ENCODE measurements at regions not wholly inside any gene's neighbourhood (a gene's known extent, or its start where the extent isn't known, plus 50 kb on each side); places are given as distances from the start of the nearest gene placed in this dataset.
"Not testable (repeated sequence)": the region's sequence is repeated elsewhere in the genome, so short reads cannot be mapped to it uniquely, and the experiment has no call there.

GRCh38 chrX:13955975-13956374, 73.7 kb downstream of the GEMIN8 start:
- no peak for DNase-seq (ENCODE audit: low spot score in 2 of 2)
- Histone ChIP-seq H3K27me3 (ENCODE audit: low read depth) (peaks cover 28% of the 10 kb centered on the region), H3K4me3 (no peak overlapping the region), H3K4me1 (no peaks in the 10 kb centered on the region), H3K9me3 (peaks cover 2% of the 10 kb centered on the region; the same call in 1 of the 2 replicates), H3K36me3 (replicated peaks) (no peaks in the 10 kb centered on the region)
- in situ Hi-C loops (cut with MboI; ENCODE audit: low sequenced_read_pairs) = no loop called here

GRCh38 chrX:13955095-13955647, 74.5 kb downstream of the GEMIN8 start:
- H3K36me3 ChIP-seq (replicated peaks) = no peaks in the 10 kb centered on the region
- H3K27me3 ChIP-seq (ENCODE audit: low read depth) = peaks cover 30% of the 10 kb centered on the region
- no peak for DNase-seq (ENCODE audit: low spot score in 2 of 2)
- no peak overlapping the region for H3K4me3 ChIP-seq
- in situ Hi-C loops (cut with MboI; ENCODE audit: low sequenced_read_pairs) = no loop called here
- H3K4me1 ChIP-seq = no peaks in the 10 kb centered on the region
- peaks cover 2% of the 10 kb centered on the region; the same call in 1 of the 2 replicates for H3K9me3 ChIP-seq

GRCh38 chrX:13952581-13952980, 77.1 kb downstream of the GEMIN8 start:
- Histone ChIP-seq H3K4me3 (no peak overlapping the region), H3K9me3 (peaks cover 2% of the 10 kb centered on the region; the same call in 1 of the 2 replicates), H3K36me3 (replicated peaks) (no peaks in the 10 kb centered on the region), H3K27me3 (ENCODE audit: low read depth) (peaks cover 34% of the 10 kb centered on the region), H3K4me1 (no peaks in the 10 kb centered on the region)
- no peak for DNase-seq (ENCODE audit: low spot score in 2 of 2)
- in situ Hi-C loops (cut with MboI; ENCODE audit: low sequenced_read_pairs) = no loop called here

DNA sequence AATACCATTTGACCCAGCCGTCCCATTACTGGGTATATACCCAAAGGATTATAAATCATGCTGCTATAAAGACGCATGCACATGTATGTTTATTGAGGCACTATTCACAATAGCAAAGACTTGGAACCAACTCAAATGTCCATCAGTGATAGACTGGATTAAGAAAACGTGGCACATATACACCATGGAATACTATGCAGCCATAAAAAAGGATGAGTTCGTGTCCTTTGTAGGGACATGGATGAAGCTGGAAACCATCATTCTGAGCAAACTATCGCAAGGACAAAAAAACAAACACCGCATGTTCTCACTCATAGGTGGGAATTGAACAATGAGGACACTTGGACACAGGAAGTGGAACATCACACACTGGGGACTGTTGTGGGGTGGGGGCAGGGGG, 83.5 kb downstream of the GEMIN8 start:
- H3K36me3 ChIP-seq (replicated peaks); H3K4me1 ChIP-seq; in situ Hi-C loops (cut with MboI; ENCODE audit: low sequenced_read_pairs); H3K4me3 ChIP-seq; DNase-seq (ENCODE audit: low spot score in 2 of 2); H3K9me3 ChIP-seq: not testable (repeated sequence)
- peaks cover 13% of the 10 kb centered on the region for H3K27me3 ChIP-seq (ENCODE audit: low read depth)

DNA sequence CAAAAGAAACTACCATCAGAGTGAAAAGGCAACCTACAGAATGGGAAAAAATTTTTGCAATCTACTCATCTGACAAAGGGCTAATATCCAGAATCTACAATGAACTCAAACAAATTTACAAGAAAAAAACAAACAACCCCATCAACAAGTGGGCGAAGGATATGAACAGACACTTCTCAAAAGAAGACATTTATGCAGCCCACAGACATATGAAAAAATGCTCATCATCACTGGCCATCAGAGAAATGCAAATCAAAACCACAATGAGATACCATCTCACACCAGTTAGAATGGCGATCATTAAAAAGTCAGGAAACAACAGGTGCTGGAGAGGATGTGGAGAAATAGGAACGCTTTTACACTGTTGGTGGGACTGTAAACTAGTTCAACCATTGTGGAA, 83.9 kb downstream of the GEMIN8 start:
- DNase-seq (ENCODE audit: low spot score in 2 of 2); H3K4me3 ChIP-seq; H3K4me1 ChIP-seq; in situ Hi-C loops (cut with MboI; ENCODE audit: low sequenced_read_pairs); H3K36me3 ChIP-seq (replicated peaks); H3K9me3 ChIP-seq: not testable (repeated sequence)
- peaks cover 17% of the 10 kb centered on the region for H3K27me3 ChIP-seq (ENCODE audit: low read depth)

DNA sequence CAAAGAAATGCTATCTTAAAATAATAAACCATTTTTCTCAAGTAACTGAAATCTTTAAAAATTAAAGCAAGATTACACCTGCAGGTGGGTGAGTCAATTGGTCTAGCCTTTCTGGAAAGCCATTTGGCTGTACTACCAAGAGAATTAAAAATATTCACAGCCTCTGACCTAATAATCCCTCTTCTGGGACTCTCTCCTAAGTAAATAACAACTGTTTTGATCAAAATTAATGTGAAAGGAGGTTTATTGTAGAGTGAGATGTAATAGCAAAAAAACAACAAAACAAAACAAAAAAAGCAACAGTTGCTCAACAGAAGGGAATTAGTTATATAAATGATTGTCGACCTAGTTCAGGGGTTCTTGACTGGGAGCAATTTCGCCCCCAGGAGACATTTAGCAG, 89.0 kb downstream of the GEMIN8 start:
- H3K4me1 ChIP-seq = peaks cover 33% of the 10 kb centered on the region
- no peak for DNase-seq (ENCODE audit: low spot score in 2 of 2)
- H3K9me3 ChIP-seq = no peaks in the 10 kb centered on the region
- no peaks in the 10 kb centered on the region for H3K36me3 ChIP-seq (replicated peaks)
- H3K4me3 ChIP-seq = no peak overlapping the region
- H3K27me3 ChIP-seq (ENCODE audit: low read depth) = peaks cover 13% of the 10 kb centered on the region
- in situ Hi-C loops (cut with MboI; ENCODE audit: low sequenced_read_pairs) = no loop called here

DNA sequence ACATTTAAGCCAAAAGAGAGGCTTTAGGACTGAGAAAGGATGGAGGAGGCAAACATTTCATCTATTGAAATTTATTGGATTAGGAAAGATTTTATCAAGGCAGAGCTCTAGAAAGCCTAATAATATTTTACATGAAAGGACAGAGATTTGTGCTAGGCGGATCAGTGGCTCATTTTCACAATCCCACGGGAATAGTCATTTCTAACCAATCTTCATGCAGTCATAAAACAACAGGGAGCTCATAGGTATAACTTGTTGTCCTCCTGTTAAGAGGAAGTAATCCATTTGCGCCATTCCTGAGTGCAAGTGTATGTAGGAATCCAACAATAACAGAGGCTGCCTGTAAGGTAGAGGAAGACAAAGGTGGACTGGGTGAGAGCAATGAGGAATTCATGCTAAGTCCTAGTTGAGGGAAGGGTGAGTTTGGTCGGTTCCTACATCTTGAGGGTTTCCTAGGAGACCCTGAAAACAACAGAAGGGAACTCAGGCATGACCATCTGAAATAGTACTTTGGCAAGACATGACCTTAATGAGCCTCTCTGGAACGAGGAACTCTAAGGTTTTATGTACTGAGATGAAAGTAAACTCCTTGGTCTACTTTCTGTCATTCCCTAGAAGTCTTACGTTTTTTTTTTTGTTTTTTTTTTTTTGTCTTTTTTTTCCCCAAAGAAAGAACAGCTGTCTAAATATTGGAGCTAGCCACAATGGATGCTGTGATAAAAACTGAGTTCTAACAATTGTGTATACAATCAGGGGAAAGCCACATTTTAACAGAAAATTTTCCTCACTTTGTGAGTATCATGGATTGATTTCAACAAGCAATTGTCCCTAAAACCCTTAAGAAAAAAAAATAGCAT, 89.7 kb downstream of the GEMIN8 start:
- peak; percentile 24 to 72 for DNase-seq (ENCODE audit: low spot score in 2 of 2)
- peaks cover 29% of the 10 kb centered on the region for H3K4me1 ChIP-seq
- in situ Hi-C loops (cut with MboI; ENCODE audit: low sequenced_read_pairs) = no loop called here

DNA sequence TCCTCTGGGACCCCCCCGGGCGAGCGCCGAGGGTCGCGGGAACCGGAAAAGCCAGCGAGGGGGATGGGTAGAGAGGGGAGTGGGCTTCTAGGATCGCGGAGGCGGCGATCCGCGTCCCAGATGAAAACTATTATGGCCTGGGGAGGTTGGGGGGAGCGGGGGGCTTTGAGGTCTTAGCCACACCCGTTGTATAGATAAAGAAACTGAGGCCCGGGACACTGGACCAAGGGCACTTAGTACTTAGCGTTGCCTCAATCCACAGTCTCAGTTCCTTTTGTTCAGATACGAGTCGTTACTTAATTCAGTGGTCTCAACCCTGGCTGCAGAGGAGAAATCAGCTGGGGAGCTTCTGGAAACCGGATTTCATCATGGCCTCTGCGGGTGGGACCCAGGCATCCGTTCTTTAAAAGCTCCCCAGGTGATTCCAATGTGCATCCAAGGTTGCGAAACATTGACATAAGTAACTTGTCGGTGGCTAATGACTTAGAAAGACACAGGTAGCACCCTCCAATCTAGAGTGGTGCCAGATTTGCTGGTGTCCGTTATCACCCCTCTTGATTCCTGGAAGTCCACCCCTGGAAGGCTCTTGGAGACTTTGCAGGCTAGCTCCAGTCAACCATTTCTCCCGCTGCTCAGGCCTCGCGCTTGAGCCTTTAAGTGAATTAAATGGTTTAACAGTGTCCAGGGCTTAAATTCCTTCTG, 90.7 kb downstream of the GEMIN8 start:
- no peaks in the 10 kb centered on the region for H3K36me3 ChIP-seq (replicated peaks)
- H3K4me3 ChIP-seq = peak overlapping the region; percentile 46
- in situ Hi-C loops (cut with MboI; ENCODE audit: low sequenced_read_pairs) = no loop called here
- no peaks in the 10 kb centered on the region for H3K9me3 ChIP-seq
- peaks cover 23% of the 10 kb centered on the region for H3K4me1 ChIP-seq
- peaks cover 13% of the 10 kb centered on the region for H3K27me3 ChIP-seq (ENCODE audit: low read depth)
- peak in 1 of 2 experiments; percentile 44 for DNase-seq (ENCODE audit: low spot score in 2 of 2)

More for the DNA sequence above, 89.7 kb downstream of the GEMIN8 start:
- Histone ChIP-seq H3K36me3 (replicated peaks) (no peaks in the 10 kb centered on the region), H3K27me3 (ENCODE audit: low read depth) (peaks cover 13% of the 10 kb centered on the region), H3K4me3 (no peak overlapping the region), H3K9me3 (no peaks in the 10 kb centered on the region)

DNA sequence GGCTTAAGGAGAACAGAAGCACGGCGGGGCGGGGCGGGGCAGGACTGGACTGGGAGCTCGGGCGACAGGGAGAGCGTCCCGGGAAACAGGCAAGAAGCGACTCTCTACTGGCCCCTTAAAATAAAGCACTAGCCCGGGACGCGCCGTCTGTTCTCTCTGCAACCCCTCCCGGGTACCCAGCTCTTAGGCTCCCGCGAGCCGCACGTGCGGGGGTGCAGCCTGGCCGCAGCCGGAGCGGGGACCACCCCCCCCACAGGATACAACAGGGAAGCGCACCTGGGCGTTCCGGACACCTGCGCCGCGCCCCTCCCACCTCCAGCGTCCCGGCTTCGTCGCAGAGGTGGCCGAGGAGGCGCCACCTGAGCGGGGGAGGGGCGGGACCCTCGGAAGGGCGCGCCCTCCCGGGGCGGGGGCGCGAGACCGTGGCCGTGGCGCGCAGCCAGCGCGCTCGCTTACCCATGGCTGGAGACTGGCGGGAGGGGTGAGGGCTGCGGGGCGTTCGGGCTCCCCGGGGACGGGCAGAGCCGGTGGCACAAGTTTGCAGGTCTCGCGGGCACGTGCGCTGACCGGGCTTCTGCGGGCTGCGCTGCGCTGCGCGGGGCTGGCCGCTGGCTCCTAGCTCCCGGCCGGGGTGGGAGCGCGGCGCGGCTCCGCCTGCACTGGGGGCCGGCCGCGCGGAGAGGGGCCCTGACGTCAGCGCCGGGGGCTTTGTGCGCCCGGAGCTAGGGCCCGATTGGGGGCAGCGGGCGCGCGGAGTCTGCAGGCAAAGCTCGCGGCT, 91.5 kb downstream of the GEMIN8 start:
- peaks cover 23% of the 10 kb centered on the region for H3K4me1 ChIP-seq
- peak overlapping the region; percentile 46 for H3K4me3 ChIP-seq
- in situ Hi-C loops (cut with MboI; ENCODE audit: low sequenced_read_pairs) = no loop called here

GRCh38 chrX:13937370-13938050, 92.2 kb downstream of the GEMIN8 start:
- no peaks in the 10 kb centered on the region for H3K36me3 ChIP-seq (replicated peaks)
- H3K9me3 ChIP-seq = no peaks in the 10 kb centered on the region
- peak in 1 of 2 experiments; percentile 14 for DNase-seq (ENCODE audit: low spot score in 2 of 2)
- in situ Hi-C loops (cut with MboI; ENCODE audit: low sequenced_read_pairs) = no loop called here
- peaks cover 23% of the 10 kb centered on the region for H3K4me1 ChIP-seq
- peak overlapping the region; percentile 46 for H3K4me3 ChIP-seq
- peaks cover 13% of the 10 kb centered on the region for H3K27me3 ChIP-seq (ENCODE audit: low read depth)

More for the DNA sequence above, 91.5 kb downstream of the GEMIN8 start:
- Histone ChIP-seq H3K36me3 (replicated peaks) (no peaks in the 10 kb centered on the region), H3K9me3 (no peaks in the 10 kb centered on the region), H3K27me3 (ENCODE audit: low read depth) (peaks cover 13% of the 10 kb centered on the region)
- DNase-seq (ENCODE audit: low spot score in 2 of 2) = peak; percentile 27 to 69

GRCh38 chrX:13936521-13937225, 93.0 kb downstream of the GEMIN8 start:
- H3K27me3 ChIP-seq (ENCODE audit: low read depth) = peaks cover 13% of the 10 kb centered on the region
- peaks cover 23% of the 10 kb centered on the region for H3K4me1 ChIP-seq
- no peaks in the 10 kb centered on the region for H3K36me3 ChIP-seq (replicated peaks)

GRCh38 chrX:13934731-13935130, 95.0 kb downstream of the GEMIN8 start:
- H3K36me3 ChIP-seq (replicated peaks) = no peaks in the 10 kb centered on the region
- no peak for DNase-seq (ENCODE audit: low spot score in 2 of 2)
- in situ Hi-C loops (cut with MboI; ENCODE audit: low sequenced_read_pairs) = no loop called here

More at GRCh38 chrX:13936521-13937225, 93.0 kb downstream of the GEMIN8 start:
- in situ Hi-C loops (cut with MboI; ENCODE audit: low sequenced_read_pairs) = no loop called here
- no peaks in the 10 kb centered on the region for H3K9me3 ChIP-seq
- no peak overlapping the region for H3K4me3 ChIP-seq
- no peak for DNase-seq (ENCODE audit: low spot score in 2 of 2)

More at GRCh38 chrX:13934731-13935130, 95.0 kb downstream of the GEMIN8 start:
- H3K27me3 ChIP-seq (ENCODE audit: low read depth) = no peaks in the 10 kb centered on the region; the same call in 1 of the 2 replicates
- H3K4me1 ChIP-seq = peaks cover 19% of the 10 kb centered on the region
- no peaks in the 10 kb centered on the region for H3K9me3 ChIP-seq
- H3K4me3 ChIP-seq = no peak overlapping the region
